ENCODE measurements at regions not wholly inside any gene's neighbourhood (a gene's known extent, or its start where the extent isn't known, plus 50 kb on each side); places are given as distances from the start of the nearest gene placed in this dataset.
A peak's percentile ranks its signal among the peaks of the same experiment; 100 is the strongest.

GRCh38 chr9:107853461-107853860 lies 363.9 kb upstream of the KLF4 start:
- 82 to 88% methylated on average over 6 of the region's 6 CpGs for WGBS, 2 donors
- TF ChIP-seq CTCF (IDR thresholded peaks at IDR 0.05) = no peak

GRCh38 chr9:107852891-107853290 lies 363.3 kb upstream of the KLF4 start:
- no peak for DNase-seq
- Histone ChIP-seq H3K36me3 (no peaks in the 10 kb centered on the region), H3K27ac (no peak overlapping the region), H3K27me3 (no peaks in the 10 kb centered on the region), H3K9me3 (peaks cover 0 to 30% (median 6%) of the 10 kb centered on the region in 11 donors), H3K4me1 (peaks cover 0 to 11% (median 0%) of the 10 kb centered on the region in 9 donors), H3K4me3 (no peak overlapping the region)
- TF ChIP-seq CTCF (IDR thresholded peaks at IDR 0.05) = no peak
- no peak for ATAC-seq
- intact Hi-C loops (cut with DNase I) = no loop called here

More at GRCh38 chr9:107853461-107853860, 363.9 kb upstream of the KLF4 start:
- Histone ChIP-seq H3K36me3 (no peaks in the 10 kb centered on the region), H3K9me3 (peaks cover 0 to 30% (median 6%) of the 10 kb centered on the region in 11 donors), H3K4me3 (no peak overlapping the region), H3K27ac (no peak overlapping the region), H3K27me3 (no peaks in the 10 kb centered on the region), H3K4me1 (peaks cover 0 to 5% (median 0%) of the 10 kb centered on the region in 9 donors)
- intact Hi-C loops (cut with DNase I) = no loop called here
- ATAC-seq (no peak), DNase-seq (no peak)

GRCh38 chr9:107850653-107851052 lies 361.1 kb upstream of the KLF4 start:
- intact Hi-C loops (cut with DNase I) = no loop called here
- no peaks in the 10 kb centered on the region for H3K36me3 ChIP-seq
- peaks cover 0 to 19% (median 0%) of the 10 kb centered on the region in 9 donors for H3K4me1 ChIP-seq
- H3K27ac ChIP-seq = no peak overlapping the region
- WGBS, 2 donors = 91 to 94% methylated on average over 6 of the region's 6 CpGs
- no peak for TF ChIP-seq CTCF (IDR thresholded peaks at IDR 0.05)
- H3K27me3 ChIP-seq = no peaks in the 10 kb centered on the region
- no peak for ATAC-seq
- H3K9me3 ChIP-seq = peaks cover 0 to 21% (median 4%) of the 10 kb centered on the region in 11 donors
- H3K4me3 ChIP-seq = no peak overlapping the region
- DNase-seq = no peak

- intact Hi-C loops (cut with DNase I) = no loop called here
- no peaks in the 10 kb centered on the region for H3K9me3 ChIP-seq
- ATAC-seq = peak in 1 of 8 donors; percentile 38
- H3K27ac ChIP-seq = peak overlapping the region in 1 of 10 donors; percentile 66
- no peak for DNase-seq
- WGBS, 2 donors = 68 to 71% methylated on average over 6 of the region's 6 CpGs
- peaks cover 0 to 19% (median 0%) of the 10 kb centered on the region in 9 donors for H3K4me1 ChIP-seq
- no peaks in the 10 kb centered on the region for H3K36me3 ChIP-seq
- H3K4me3 ChIP-seq = no peak overlapping the region
- H3K27me3 ChIP-seq = no peaks in the 10 kb centered on the region
- no peak for TF ChIP-seq CTCF (IDR thresholded peaks at IDR 0.05)
Measured at GRCh38 chr9:107847978-107848964, 358.7 kb upstream of the KLF4 start.

Data from heart right ventricle (tissue), 16 donors.